ENCODE measurements at regions not wholly inside any gene's neighbourhood (a gene's known extent, or its start where the extent isn't known, plus 50 kb on each side); places are given as distances from the start of the nearest gene placed in this dataset.

- DNase-seq (ENCODE audit: low read depth) = no peak
Measured at GRCh38 chr5:93057311-93057710, 523.7 kb downstream of the NR2F1-AS1 start.

- DNase-seq (ENCODE audit: low read depth) = no peak
Measured at GRCh38 chr5:93055971-93056370, 525.0 kb downstream of the NR2F1-AS1 start.

- no peak for DNase-seq (ENCODE audit: low read depth)
Measured at GRCh38 chr5:93055561-93055960, 525.5 kb downstream of the NR2F1-AS1 start.

GRCh38 chr5:93054424-93055163, 526.4 kb downstream of the NR2F1-AS1 start:
- no peak for DNase-seq (ENCODE audit: low read depth)

- DNase-seq (ENCODE audit: low read depth) = no peak
Measured at GRCh38 chr5:93053825-93054224, 527.2 kb downstream of the NR2F1-AS1 start.

- DNase-seq (ENCODE audit: low read depth) = no peak
Measured at GRCh38 chr5:93048858-93049257, 532.2 kb downstream of the NR2F1-AS1 start.

GRCh38 chr5:93044859-93045666, 536.0 kb downstream of the NR2F1-AS1 start:
- DNase-seq (ENCODE audit: low read depth) = no peak

GRCh38 chr5:93039888-93040287, 541.1 kb downstream of the NR2F1-AS1 start:
- no peak for DNase-seq (ENCODE audit: low read depth)

GRCh38 chr5:93034621-93035590, 546.1 kb downstream of the NR2F1-AS1 start:
- DNase-seq (ENCODE audit: low read depth) = no peak

- DNase-seq (ENCODE audit: low read depth) = no peak
Measured at GRCh38 chr5:93022796-93023447, 558.1 kb downstream of the NR2F1-AS1 start.

GRCh38 chr5:93022211-93022610, 558.8 kb downstream of the NR2F1-AS1 start:
- DNase-seq (ENCODE audit: low read depth) = no peak

GRCh38 chr5:93019896-93020295, 561.1 kb downstream of the NR2F1-AS1 start:
- no peak for DNase-seq (ENCODE audit: low read depth)

GRCh38 chr5:93018461-93018860, 562.6 kb downstream of the NR2F1-AS1 start:
- no peak for DNase-seq (ENCODE audit: low read depth)

GRCh38 chr5:93017849-93018248, 563.2 kb downstream of the NR2F1-AS1 start:
- peak; percentile 19 for DNase-seq (ENCODE audit: low read depth)

- DNase-seq (ENCODE audit: low read depth) = no peak
Measured at GRCh38 chr5:93017376-93017775, 563.6 kb downstream of the NR2F1-AS1 start.

- DNase-seq (ENCODE audit: low read depth) = no peak
Measured at GRCh38 chr5:93010616-93011015, 570.4 kb downstream of the NR2F1-AS1 start.

- DNase-seq (ENCODE audit: low read depth) = no peak
Measured at GRCh38 chr5:93010037-93010436, 571.0 kb downstream of the NR2F1-AS1 start.

GRCh38 chr5:93008502-93009207, 572.4 kb downstream of the NR2F1-AS1 start:
- no peak for DNase-seq (ENCODE audit: low read depth)

GRCh38 chr5:93006915-93007314, 574.1 kb downstream of the NR2F1-AS1 start:
- DNase-seq (ENCODE audit: low read depth) = no peak

GRCh38 chr5:92998456-92998855, 582.6 kb downstream of the NR2F1-AS1 start:
- no peak for DNase-seq (ENCODE audit: low read depth)

- no peak for DNase-seq (ENCODE audit: low read depth)
Measured at GRCh38 chr5:92994392-92994791, 586.6 kb downstream of the NR2F1-AS1 start.
